WTC11 (cell line): ENCODE measurements at regions not wholly inside any gene's neighbourhood (a gene's known extent, or its start where the extent isn't known, plus 50 kb on each side); places are given as distances from the start of the nearest gene placed in this dataset.

Experiments
- ATAC-seq: fragments of 200-7000 bp; cut with Tn5 transposase; 2 replicates; pipeline ENCODE4 v1.10.0; 2021; ENCODE audit warnings: mild to moderate bottlenecking, moderate library complexity
- CTCF ChIA-PET: fragments of 300-600 bp; sonication (Branson Sonifier 250); formaldehyde crosslinking; loops from one replicate; lab custom pipeline; 2021; ENCODE audit warnings: antibody characterized with exemption; lab: Charles Lee
- POLR2A ChIA-PET: fragments of 350-600 bp; sonication (Branson Sonifier 250); formaldehyde crosslinking; loops from one replicate; lab custom pipeline; 2021; ENCODE audit warnings: antibody characterized with exemption; lab: Charles Lee
- DNase-seq: peaks from one replicate; pipeline ENCODE4 v3.0.0; 2021; ENCODE audit warnings: low spot score
- H3K27ac Mint-ChIP-seq: 2 replicates; pipeline ENCODE4 v1.8.0; 2021; ENCODE audit warnings: mixed read lengths
- H3K27me3 Mint-ChIP-seq: 2 replicates; pipeline ENCODE4 v1.8.0; 2021; ENCODE audit warnings: low read depth, mild to moderate bottlenecking, moderate library complexity, mixed read lengths
- H3K36me3 Mint-ChIP-seq: 2 replicates; pipeline ENCODE4 v1.8.0; 2021; ENCODE audit warnings: mixed read lengths
- H3K4me1 Mint-ChIP-seq: 2 replicates; pipeline ENCODE4 v1.8.0; 2022; ENCODE audit warnings: mixed read lengths
- H3K4me3 Mint-ChIP-seq: 2 replicates; pipeline ENCODE4 v1.8.0; 2021; ENCODE audit warnings: mild to moderate bottlenecking, moderate library complexity, mixed read lengths
- H3K9me3 Mint-ChIP-seq: 2 replicates; pipeline ENCODE4 v1.8.0; 2021; ENCODE audit warnings: mixed read lengths
- ARID4B ChIP-seq: sonication (generic); formaldehyde crosslinking; IDR thresholded peaks from 2 replicates; pipeline ENCODE4 v1.8.0; 2023; ENCODE audit warnings: missing genetic modification reagents, mild to moderate bottlenecking, borderline replicate concordance
- ATF1 ChIP-seq: sonication (generic); formaldehyde crosslinking; IDR thresholded peaks from 2 replicates; pipeline ENCODE4 v1.8.1; 2023; ENCODE audit warnings: mild to moderate bottlenecking, moderate library complexity, missing genetic modification reagents
- ATF2 ChIP-seq: sonication (generic); formaldehyde crosslinking; IDR thresholded peaks from 2 replicates; pipeline ENCODE4 v1.8.1; 2022; ENCODE audit warnings: low read depth, missing genetic modification reagents, borderline replicate concordance
- E2F5 ChIP-seq: sonication (generic); formaldehyde crosslinking; IDR thresholded peaks from 2 replicates; pipeline ENCODE4 v1.8.1; 2022; ENCODE audit warnings: mild to moderate bottlenecking, moderate library complexity, missing genetic modification reagents
- EMX1 ChIP-seq: fragments of 250-450 bp; sonication (Bioruptor Pico); IDR thresholded peaks from 2 replicates; pipeline ENCODE4 v1.8.0; 2021; ENCODE audit warnings: mild to moderate bottlenecking
- ESRRA ChIP-seq: sonication (generic); formaldehyde crosslinking; IDR thresholded peaks from 2 replicates; pipeline ENCODE4 v1.8.1; 2022; ENCODE audit warnings: mild to moderate bottlenecking, missing genetic modification reagents, borderline replicate concordance
- FOXP1 ChIP-seq: sonication (generic); formaldehyde crosslinking; IDR thresholded peaks from 2 replicates; pipeline ENCODE4 v1.8.0; 2022; ENCODE audit warnings: missing genetic modification reagents, mild to moderate bottlenecking, moderate library complexity, borderline replicate concordance
- IRF2 ChIP-seq: sonication (generic); formaldehyde crosslinking; IDR thresholded peaks from 2 replicates; pipeline ENCODE4 v1.8.0; 2022; ENCODE audit warnings: low read depth, missing genetic modification reagents, borderline replicate concordance
- JAZF1 ChIP-seq: fragments of 250-450 bp; sonication (Bioruptor Pico); IDR thresholded peaks from 2 replicates; pipeline ENCODE4 v1.9.0; 2021; ENCODE audit warnings: moderate library complexity, mild to moderate bottlenecking, inconsistent platforms
- MAX ChIP-seq: sonication (generic); formaldehyde crosslinking; IDR thresholded peaks from 2 replicates; pipeline ENCODE4 v1.8.0; 2022; ENCODE audit warnings: mild to moderate bottlenecking, missing genetic modification reagents
- MYBL2 ChIP-seq: sonication (generic); formaldehyde crosslinking; IDR thresholded peaks from 2 replicates; pipeline ENCODE4 v1.8.1; 2023; ENCODE audit warnings: mild to moderate bottlenecking, moderate library complexity, missing genetic modification reagents
- NFE2L1 ChIP-seq: sonication (generic); formaldehyde crosslinking; IDR thresholded peaks from 2 replicates; pipeline ENCODE4 v1.8.1; 2023; ENCODE audit warnings: missing genetic modification reagents
- NFYB ChIP-seq: sonication (generic); formaldehyde crosslinking; conservative IDR thresholded peaks from 2 replicates; pipeline ENCODE4 v1.8.0; 2022; ENCODE audit warnings: low read depth, missing genetic modification reagents
- PRDM15 ChIP-seq: sonication (generic); formaldehyde crosslinking; IDR thresholded peaks from 2 replicates; pipeline ENCODE4 v1.8.0; 2022; ENCODE audit warnings: missing genetic modification reagents
- RELA ChIP-seq: sonication (generic); formaldehyde crosslinking; IDR thresholded peaks from 2 replicates; pipeline ENCODE4 v1.8.1; 2022; ENCODE audit warnings: missing genetic modification reagents, mild to moderate bottlenecking, borderline replicate concordance
- SMAD3 ChIP-seq: sonication (generic); formaldehyde crosslinking; IDR thresholded peaks from 2 replicates; pipeline ENCODE4 v1.8.0; 2022; ENCODE audit warnings: missing genetic modification reagents, mild to moderate bottlenecking, borderline replicate concordance
- USF2 ChIP-seq: sonication (generic); formaldehyde crosslinking; IDR thresholded peaks from 2 replicates; pipeline ENCODE4 v1.8.1; 2023; ENCODE audit warnings: mild to moderate bottlenecking, missing genetic modification reagents, moderate library complexity
- ZNF263 ChIP-seq: sonication (generic); formaldehyde crosslinking; IDR thresholded peaks from 2 replicates; pipeline ENCODE4 v1.8.1; 2022; ENCODE audit warnings: low read depth, mild to moderate bottlenecking, moderate library complexity, missing genetic modification reagents
- ZNF396 ChIP-seq: fragments of 250-450 bp; sonication (Bioruptor Pico); IDR thresholded peaks from 2 replicates; pipeline ENCODE4 v1.8.0; 2021; ENCODE audit warnings: mild to moderate bottlenecking, moderate library complexity, borderline replicate concordance
- ZNF425 ChIP-seq: fragments of 250-450 bp; sonication (Bioruptor Pico); conservative IDR thresholded peaks from 2 replicates; pipeline ENCODE4 v1.9.0; 2021; ENCODE audit warnings: mild to moderate bottlenecking

GRCh38 chr2:883803-884748 is 66.6 kb upstream of the SNTG2 start (continued):
- no peak for TF ChIP-seq ARID4B (CRISPR knock-in tag)
- TF ChIP-seq ESRRA = no peak
- no peak for TF ChIP-seq PRDM15 (CRISPR knock-in tag)
- TF ChIP-seq MAX (CRISPR knock-in tag) = no peak
- TF ChIP-seq, all 79 proteins: peak for 0

- Mint-ChIP-seq H3K27ac (no peak overlapping the region), H3K9me3 (peaks cover 8% of the 10 kb centered on the region; the same call in 1 of the 2 replicates), H3K4me1 (peaks cover 47% of the 10 kb centered on the region), H3K27me3 (peaks cover 76% of the 10 kb centered on the region), H3K36me3 (no peaks in the 10 kb centered on the region), H3K4me3 (no peak overlapping the region)
- CTCF ChIA-PET = interaction anchor here (1.1 kb wide), 1 partner anchor 10 kb away, joined by 3 read pairs; no protein-coding TSS in a partner anchor
- no peak for DNase-seq
- POLR2A ChIA-PET = no interaction called here
- ATAC-seq = no peak
- TF ChIP-seq RELA (CRISPR knock-in tag) (no peak), NFYB (no peak), USF2 (no peak), SMAD3 (no peak), NFE2L1 (CRISPR knock-in tag) (no peak), ATF2 (CRISPR knock-in tag) (no peak), ATF1 (CRISPR knock-in tag) (no peak), FOXP1 (no peak), ZNF263 (no peak), ZNF425 (no peak), JAZF1 (CRISPR knock-in tag) (no peak), ZNF396 (CRISPR knock-in tag) (no peak), IRF2 (CRISPR knock-in tag) (no peak), E2F5 (CRISPR knock-in tag) (no peak), MYBL2 (CRISPR knock-in tag) (no peak), EMX1 (CRISPR knock-in tag) (no peak)
These were observed 67.3 kb upstream of the SNTG2 start for GRCh38 chr2:883260-883802.
